NCI-H2107 treated with DMSO at 0.1 percent for 48 hours (cell line): ENCODE measurements at regions not wholly inside any gene's neighbourhood (a gene's known extent, or its start where the extent isn't known, plus 50 kb on each side); places are given as distances from the start of the nearest gene placed in this dataset.

Experiments used
- DNase-seq: peaks from one replicate; lab custom pipeline; 2025; ENCODE audit not compliant: unreplicated experiment; lab: John Stamatoyannopoulos, UW

DNA sequence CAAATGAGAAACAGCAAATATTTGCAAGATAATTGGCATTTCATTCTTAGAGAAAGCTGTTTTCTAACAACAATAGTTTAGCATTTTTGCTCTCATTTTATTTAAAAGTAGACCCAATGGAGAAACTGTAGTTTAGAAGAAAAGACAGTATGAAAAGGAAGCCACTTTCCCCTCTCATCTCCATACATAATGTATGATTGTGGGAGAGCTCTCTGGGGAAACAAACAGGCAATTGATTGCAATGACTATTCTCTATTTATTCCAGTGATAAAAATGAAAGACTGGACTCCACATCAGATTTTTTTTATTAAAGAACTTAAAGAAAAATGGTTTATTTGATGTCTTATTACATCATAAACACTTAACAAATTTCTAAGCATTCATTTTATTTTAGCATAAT lies 116.8 kb upstream of the SASH1 start:
- no peak for DNase-seq

DNA sequence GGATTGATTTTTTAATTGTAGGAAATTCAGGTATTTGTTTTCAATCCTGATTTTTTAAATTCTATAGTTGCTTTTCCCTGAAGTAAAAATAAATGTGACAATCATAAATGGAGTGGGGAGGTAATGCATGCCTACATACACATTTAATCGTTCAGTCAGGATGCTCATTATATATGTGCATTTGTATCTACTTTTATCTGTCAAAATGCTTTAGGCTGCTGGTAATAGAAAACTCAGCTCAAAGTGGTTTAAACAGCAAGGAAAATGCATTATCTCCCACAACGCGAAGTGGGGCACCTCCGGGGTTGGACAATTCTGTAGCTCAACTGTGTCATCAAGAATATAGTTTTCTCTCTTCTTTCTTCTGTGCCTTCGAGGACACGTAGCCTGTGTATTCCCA lies 116.4 kb upstream of the SASH1 start:
- no peak for DNase-seq

- DNase-seq: no peak
Observed at GRCh38 chr6:148231572-148231971, 111.1 kb upstream of the SASH1 start.

DNA sequence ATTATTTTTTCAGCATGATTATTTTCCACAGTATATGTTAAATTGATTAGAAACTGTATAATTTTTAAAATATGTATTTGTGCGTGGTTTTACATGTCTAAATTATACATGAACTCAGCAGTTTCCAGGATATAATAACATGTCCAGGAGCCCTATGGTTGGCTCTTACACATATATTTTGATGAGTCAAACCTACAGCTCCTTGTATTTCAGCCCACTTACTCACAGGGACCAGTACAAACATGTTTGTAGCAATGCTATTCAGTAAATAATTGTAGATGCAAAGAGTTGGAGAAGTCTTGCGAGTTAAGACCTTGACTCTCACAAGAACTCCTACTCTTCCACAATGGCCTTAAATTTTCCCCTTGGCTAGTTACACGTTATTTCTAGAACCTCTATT lies 107.2 kb upstream of the SASH1 start:
- no peak for DNase-seq

GRCh38 chr6:148238713-148239112 lies 103.9 kb upstream of the SASH1 start:
- no peak for DNase-seq

GRCh38 chr6:148239215-148239614 lies 103.4 kb upstream of the SASH1 start:
- no peak for DNase-seq

- no peak for DNase-seq
Observed at GRCh38 chr6:148239801-148240460, 102.7 kb upstream of the SASH1 start.

- DNase-seq: no peak
Observed at GRCh38 chr6:148240461-148240840, 102.2 kb upstream of the SASH1 start.

DNA sequence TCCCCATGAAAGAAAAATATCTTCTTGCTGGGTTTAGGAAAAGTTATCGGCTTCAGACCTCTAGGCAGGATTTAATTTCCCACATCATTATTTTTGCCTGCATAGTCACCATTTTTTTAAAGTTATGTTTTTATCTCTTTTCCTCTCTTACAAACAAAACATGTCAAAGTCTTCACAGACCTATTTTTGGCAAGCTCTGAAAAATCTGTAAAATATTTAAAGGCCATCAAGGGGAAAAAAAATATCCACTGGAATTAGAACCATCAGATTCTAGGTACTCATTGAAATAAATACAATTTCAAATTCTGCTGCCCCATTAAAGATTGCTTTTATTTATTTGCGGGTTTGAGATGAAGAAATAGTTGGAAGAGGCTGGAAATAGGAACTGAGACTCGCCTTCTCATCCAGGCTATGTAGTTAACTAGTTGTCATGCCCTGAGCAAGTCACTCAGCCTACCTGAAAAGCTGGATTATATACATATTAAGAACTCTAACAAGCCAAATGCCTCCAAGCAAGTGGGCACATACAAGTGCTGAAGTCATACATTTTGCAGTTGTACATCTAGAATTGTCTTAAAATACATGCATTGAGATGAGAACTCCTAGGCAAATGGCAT lies 101.7 kb upstream of the SASH1 start:
- no peak for DNase-seq

- DNase-seq: no peak
Observed at GRCh38 chr6:148242180-148242579, 100.5 kb upstream of the SASH1 start.

DNA sequence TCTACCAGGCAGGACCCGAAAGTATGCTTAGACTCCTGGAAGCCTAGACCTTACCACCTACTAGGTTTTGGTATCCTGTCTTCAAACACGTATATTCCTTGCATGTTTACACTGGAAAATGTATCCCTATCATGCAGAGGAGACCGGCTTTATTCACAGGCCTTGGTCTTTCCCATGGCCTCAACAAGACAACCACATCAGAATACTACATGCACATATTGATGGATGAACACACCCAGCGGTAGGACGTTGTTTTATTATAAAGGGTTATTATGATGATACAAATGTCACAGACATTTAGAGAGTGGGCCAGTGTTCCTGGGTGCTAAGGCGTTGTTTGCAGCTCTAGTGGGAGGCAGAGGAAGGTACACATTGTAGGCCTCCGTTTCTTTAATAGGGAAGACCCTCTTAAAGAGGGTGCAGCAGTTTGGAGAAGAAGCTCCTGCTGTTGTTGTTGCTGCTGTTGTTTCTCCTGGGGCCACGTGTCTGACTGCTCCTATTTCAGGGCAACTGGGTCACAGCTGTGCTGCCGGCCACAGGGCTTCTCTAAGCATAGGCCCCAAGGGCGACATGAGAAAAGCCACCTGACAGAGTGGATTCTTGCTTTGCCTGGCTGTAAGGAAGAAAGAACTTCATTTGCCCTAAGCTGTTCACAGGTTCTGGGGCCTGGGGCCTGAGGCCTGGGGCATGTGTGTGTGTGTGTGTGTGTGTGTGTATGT lies 98.3 kb upstream of the SASH1 start:
- DNase-seq: no peak

DNA sequence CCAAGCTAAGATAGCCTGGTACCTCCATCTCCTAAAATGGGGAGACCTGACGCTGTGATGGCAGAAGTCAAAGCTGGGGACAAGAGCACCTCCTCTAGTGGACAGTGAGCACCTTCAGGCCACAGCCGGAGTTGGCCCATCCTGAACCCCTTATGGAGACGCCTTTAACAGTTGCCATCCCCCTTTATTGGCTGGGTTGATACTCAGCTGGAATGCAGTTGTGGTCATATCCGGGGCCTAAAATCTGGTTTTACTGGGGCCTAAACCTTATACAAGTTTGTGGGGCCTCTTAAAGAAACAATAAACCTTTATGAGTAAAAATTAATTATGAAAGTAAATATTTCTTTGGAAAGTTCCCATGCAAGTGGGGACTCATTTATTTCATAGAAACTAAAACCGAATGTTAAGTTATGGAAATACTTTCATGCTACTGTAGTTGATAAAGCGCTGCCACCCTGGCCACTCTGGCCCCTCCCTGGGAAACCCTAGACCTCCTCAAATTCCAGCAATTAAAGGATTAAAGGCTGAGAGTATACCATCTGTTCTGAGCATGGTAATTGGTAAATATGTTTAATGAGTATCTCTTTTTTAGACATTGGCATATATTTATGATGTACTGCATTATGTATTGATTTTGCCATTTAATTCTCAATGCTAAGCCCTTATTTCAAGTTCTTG lies 95.1 kb upstream of the SASH1 start:
- no peak for DNase-seq

GRCh38 chr6:148249160-148249559 lies 93.5 kb upstream of the SASH1 start:
- no peak for DNase-seq

DNA sequence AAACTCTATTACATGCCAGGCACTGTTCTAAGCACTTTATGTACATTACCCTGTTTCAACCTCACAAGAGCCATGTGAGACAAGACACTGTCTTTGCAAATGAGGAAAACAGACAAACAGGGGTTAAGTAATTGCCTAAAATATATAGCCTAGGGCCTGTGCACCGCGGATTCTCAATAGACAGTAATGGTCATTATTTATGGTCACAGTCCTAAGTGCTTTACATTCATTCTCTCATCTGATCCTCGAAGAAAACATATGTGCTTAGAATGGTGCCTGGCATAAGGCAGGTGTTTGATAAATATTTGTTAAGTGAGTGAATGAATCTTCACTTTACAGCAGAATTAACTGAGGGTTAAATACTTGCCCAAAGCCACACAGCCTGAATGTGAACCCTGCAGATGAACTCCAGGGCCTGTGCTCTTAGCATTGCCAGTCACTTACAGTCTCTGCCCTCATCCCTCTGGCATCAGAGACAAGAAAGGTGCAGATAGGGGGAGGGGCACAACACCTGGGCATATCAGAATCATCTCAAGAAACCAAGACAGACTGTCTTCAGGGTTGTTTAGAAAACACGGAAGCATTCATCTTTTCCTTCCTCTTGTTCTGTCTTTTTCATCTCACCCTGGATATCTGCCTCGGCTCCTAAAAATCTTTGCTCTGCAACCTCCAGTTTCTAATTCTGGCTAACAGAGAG lies 92.8 kb upstream of the SASH1 start:
- no peak for DNase-seq

DNA sequence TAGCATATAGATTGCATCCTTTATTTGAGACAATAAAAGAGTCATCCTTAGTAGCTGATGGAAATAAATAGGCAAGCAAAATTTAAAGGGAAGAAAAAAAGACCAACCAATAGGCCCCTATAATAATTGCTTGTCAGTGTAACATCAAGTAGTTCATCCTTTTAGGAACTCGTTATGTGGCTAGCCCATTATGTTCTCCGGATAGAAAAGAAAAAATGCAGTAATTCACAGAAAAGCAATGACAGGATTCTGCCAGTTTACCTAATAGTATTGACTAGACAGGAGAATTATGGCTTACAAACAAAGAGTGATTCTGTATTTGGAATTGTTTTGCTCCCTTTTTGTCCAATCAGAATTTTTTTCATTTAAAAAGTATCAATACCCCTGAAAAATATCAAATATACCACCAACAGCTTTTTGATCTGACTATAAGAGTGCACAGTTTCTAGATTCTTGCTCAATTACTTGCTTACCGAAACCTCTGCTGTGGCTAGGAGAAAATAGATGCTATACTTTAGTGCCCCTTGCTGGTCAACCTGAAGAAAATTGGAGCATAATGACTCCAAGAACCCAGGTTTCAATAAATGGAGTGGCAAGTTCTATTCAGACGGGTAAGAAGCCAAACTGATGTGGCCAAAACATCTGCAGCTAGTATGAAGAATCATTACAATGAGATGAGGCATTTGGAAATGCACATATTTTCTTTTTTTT lies 91.5 kb upstream of the SASH1 start:
- no peak for DNase-seq

GRCh38 chr6:148251891-148252290 lies 90.7 kb upstream of the SASH1 start:
- no peak for DNase-seq

DNA sequence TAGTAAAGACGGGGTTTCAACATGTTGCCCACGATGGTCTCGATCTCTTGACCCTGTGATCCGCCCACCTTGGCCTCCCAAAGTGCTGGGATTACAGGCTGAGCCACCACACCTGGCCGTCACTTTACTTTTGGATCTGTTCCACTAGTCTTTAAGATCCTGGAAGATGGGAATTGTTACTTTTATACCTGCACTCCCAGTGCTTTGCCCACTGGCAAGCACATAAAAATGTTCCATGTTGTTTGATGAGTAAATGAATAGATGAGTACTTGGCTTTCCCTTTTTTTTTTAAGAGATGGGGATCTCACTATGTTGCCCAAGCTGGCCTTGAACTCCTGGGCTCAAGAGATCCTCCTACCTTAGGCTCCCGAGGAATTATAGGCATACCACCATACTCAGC lies 84.8 kb upstream of the SASH1 start:
- DNase-seq: no peak

GRCh38 chr6:148258868-148259267 lies 83.8 kb upstream of the SASH1 start:
- no peak for DNase-seq

DNA sequence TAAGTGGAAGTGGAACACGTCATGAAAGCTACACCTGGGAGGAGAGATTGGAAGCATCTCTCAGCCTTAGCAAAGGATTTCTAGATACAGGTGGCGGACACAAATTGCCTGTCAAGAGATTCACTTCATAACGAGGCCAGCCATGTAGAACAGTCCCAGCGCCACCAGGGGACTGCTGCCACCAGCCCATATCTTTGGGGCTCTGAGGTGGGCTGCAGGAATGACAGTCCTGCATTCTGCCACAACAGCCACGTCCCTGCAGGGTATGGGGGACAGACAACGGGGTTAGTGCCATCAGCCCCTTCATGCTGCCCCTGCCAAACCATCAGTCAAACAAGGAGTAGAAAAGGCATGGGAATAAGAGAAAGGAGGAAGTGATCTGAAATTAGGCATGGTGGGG lies 81.2 kb upstream of the SASH1 start:
- no peak for DNase-seq

DNA sequence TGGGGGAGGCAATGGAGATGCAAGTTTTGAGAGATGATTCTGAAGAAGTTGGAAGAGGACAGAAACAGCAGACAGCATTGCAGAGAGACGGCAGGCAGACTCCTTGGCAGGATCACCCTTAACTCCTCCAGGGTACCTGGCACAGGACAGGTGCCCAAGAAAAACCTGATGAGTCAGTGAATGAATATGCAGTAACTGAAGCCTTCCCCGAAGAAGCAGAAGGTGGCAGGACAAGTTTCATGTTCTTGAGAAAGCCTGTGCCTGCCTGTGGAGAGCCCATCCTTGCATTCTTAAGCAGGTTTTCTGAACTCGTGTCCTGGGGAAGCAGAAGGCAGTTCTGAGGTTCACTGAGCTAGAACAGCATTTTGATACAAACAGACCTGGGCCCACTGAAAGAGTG lies 79.6 kb upstream of the SASH1 start:
- DNase-seq: no peak

DNA sequence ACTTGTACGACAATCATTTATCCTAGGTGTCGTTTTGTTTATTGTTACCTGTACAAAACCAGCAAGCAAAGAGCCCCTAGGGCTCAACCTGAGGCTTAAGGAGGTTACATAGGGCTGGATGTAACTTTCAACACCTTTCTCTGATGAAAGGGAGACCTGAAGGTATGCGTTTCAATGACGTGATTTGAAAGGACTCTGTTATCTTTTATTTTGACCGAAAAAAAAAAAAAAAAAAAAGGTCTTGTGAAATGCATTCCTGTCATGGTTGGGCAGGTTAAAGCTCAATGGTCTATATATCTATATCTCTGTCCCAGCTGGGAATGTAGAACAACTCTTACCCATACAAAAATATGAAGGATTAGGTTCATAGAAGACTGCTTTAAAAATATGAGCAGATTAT lies 78.7 kb upstream of the SASH1 start:
- no peak for DNase-seq
